ENCODE measurements at regions not wholly inside any gene's neighbourhood (a gene's known extent, or its start where the extent isn't known, plus 50 kb on each side); places are given as distances from the start of the nearest gene placed in this dataset.

GRCh38 chr16:6634151-6634550 is 698.5 kb upstream of the RBFOX1 start:
- TF ChIP-seq REST (IDR thresholded peaks at IDR 0.05; ENCODE audit: insufficient read depth in 1 of 2, low read depth in 2 of 2, low read length in 2 of 2) (no peak), POLR2AphosphoS5 (IDR thresholded peaks at IDR 0.05; ENCODE audit: low read depth, low read length) (no peak), TAF1 (IDR thresholded peaks at IDR 0.05; ENCODE audit: borderline replicate concordance, insufficient read depth, low read length) (no peak), SIN3A (IDR thresholded peaks at IDR 0.05; ENCODE audit: borderline replicate concordance, insufficient read depth, low read length) (no peak)
